Endothelial cell of umbilical vein (primary cell): ENCODE measurements at regions not wholly inside any gene's neighbourhood (a gene's known extent, or its start where the extent isn't known, plus 50 kb on each side); places are given as distances from the start of the nearest gene placed in this dataset.

ENCODE experiments used
- BruUV-seq: library from RNA; stranded (reverse); fragments of 400-500 nt; replicated peaks from 2 replicates; lab custom pipeline; 2021; lab: Mats Ljungman, UMichigan
- CTCF ChIA-PET: fragments of 300-600, 350-600 bp; sonication (Branson Sonifier 250); formaldehyde crosslinking; loops from one replicate; lab custom pipeline; 2021; ENCODE audit warnings: antibody characterized with exemption, inconsistent platforms; lab: Charles Lee
- POLR2A ChIA-PET: fragments of 300-600, 350-600 bp; sonication (Branson Sonifier 250); formaldehyde crosslinking; loops from one replicate; lab custom pipeline; 2021; ENCODE audit warnings: antibody characterized with exemption, inconsistent platforms; lab: Charles Lee
- DNase-seq: peaks from one replicate; pipeline ENCODE4 v3.0.0-alpha.2; 2011; ENCODE audit warnings: low read depth, low spot score
- FAIRE-seq: peaks from 2 replicates; lab custom pipeline; 2011; peaks lifted over from hg19 to GRCh38; lab: Jason Lieb, UNC
- H2AFZ ChIP-seq: 2 replicates; pipeline ENCODE4 v1.6.0; 2012; ENCODE audit warnings: low read depth, low read length, control low read depth, inconsistent platforms
- H3K27ac ChIP-seq: 2 replicates; pipeline ENCODE4 v1.5.1; 2011; ENCODE audit warnings: low read depth, mild to moderate bottlenecking, control low read depth, low read length, moderate library complexity; ENCODE audit not compliant: insufficient read depth
- H3K27me3 ChIP-seq, 2 experiments: 2 replicates each; pipeline versions ENCODE4 v1.6.0 to v1.6.1; 2011; ENCODE audit warnings: low read length in 2 of 2, mixed read lengths in 1 of 2; ENCODE audit not compliant: control insufficient read depth in 2 of 2, insufficient read depth in 2 of 2
- H3K36me3 ChIP-seq, 2 experiments: 2 replicates in 1 of 2; 3 replicates in 1 of 2; pipeline ENCODE4 v1.5.1; 2011; ENCODE audit warnings: low read length in 2 of 2, mild to moderate bottlenecking in 1 of 2, moderate library complexity in 1 of 2; ENCODE audit not compliant: control insufficient read depth in 2 of 2, insufficient read depth in 2 of 2; ENCODE audit errors: extremely low read depth in 1 of 2
- H3K4me1 ChIP-seq: 3 replicates; pipeline ENCODE4 v1.5.1; 2011; ENCODE audit warnings: mild to moderate bottlenecking, low read length; ENCODE audit not compliant: control insufficient read depth, insufficient read depth; ENCODE audit errors: extremely low read depth
- H3K4me2 ChIP-seq: 2 replicates; pipeline ENCODE4 v1.6.1; 2011; ENCODE audit warnings: low read length, control low read depth, mixed read lengths; ENCODE audit not compliant: insufficient read depth
- H3K4me3 ChIP-seq, 3 experiments: fragments of 200-600 bp in 1 of 3; sonication (generic), shearing (Covaris generic) in 1 of 3; replicated peaks in 1 of 3; 2 replicates each; pipeline ENCODE4 v1.5.1; 2011 to 2016; ENCODE audit warnings: control low read depth in 3 of 3, low read length in 3 of 3, mild to moderate bottlenecking in 2 of 3, inconsistent platforms in 1 of 3, low read depth in 1 of 3, moderate library complexity in 1 of 3; ENCODE audit not compliant: insufficient read depth in 1 of 3
- H3K79me2 ChIP-seq: 2 replicates; pipeline ENCODE4 v1.6.0; 2012; ENCODE audit warnings: low read length, inconsistent platforms; ENCODE audit not compliant: control insufficient read depth, insufficient read depth
- H3K9ac ChIP-seq: replicated peaks from 2 replicates; pipeline ENCODE3; 2011; ENCODE audit warnings: low read length, control low read depth; ENCODE audit not compliant: insufficient read depth; ENCODE audit errors: extremely low read depth
- H3K9me1 ChIP-seq: replicated peaks from 3 replicates; pipeline ENCODE4 v1.6.0; 2011; ENCODE audit warnings: mild to moderate bottlenecking, low read length; ENCODE audit not compliant: control insufficient read depth, insufficient read depth; ENCODE audit errors: extremely low read depth
- H3K9me3 ChIP-seq: replicated peaks from 2 replicates; pipeline ENCODE4 v1.5.1; 2012; ENCODE audit warnings: low read length, inconsistent platforms; ENCODE audit not compliant: control insufficient read depth, insufficient read depth
- H4K20me1 ChIP-seq: replicated peaks from 2 replicates; pipeline ENCODE3; 2011; ENCODE audit warnings: mild to moderate bottlenecking, low read length; ENCODE audit not compliant: control insufficient read depth, insufficient read depth; ENCODE audit errors: extremely low read depth
- CTCF ChIP-seq, 2 donors: IDR thresholded peaks; 1 replicate in 1 of 2; 2 replicates in 1 of 2; pipeline ENCODE4 v1.5.1; 2011; ENCODE audit warnings: low read length in 2 of 2, mild to moderate bottlenecking in 2 of 2, moderate library complexity in 2 of 2, control low read depth in 1 of 2, inconsistent platforms in 1 of 2, low read depth in 1 of 2; ENCODE audit not compliant: insufficient read depth in 1 of 2; ENCODE audit errors: extremely low read depth in 1 of 2
- EZH2 ChIP-seq: IDR thresholded peaks from 2 replicates; pipeline ENCODE4 v1.6.1; 2012; ENCODE audit warnings: borderline replicate concordance, low read depth, mild to moderate bottlenecking, moderate library complexity, low read length, inconsistent platforms; ENCODE audit not compliant: severe bottlenecking
- FOS ChIP-seq: IDR thresholded peaks from 2 replicates; pipeline ENCODE4 v1.6.1; 2011; ENCODE audit warnings: mild to moderate bottlenecking, low read length, moderate library complexity, borderline replicate concordance; ENCODE audit not compliant: insufficient read depth
- GATA2 ChIP-seq: IDR thresholded peaks from 2 replicates; pipeline ENCODE4 v1.7.0; 2011; ENCODE audit warnings: low read depth, mild to moderate bottlenecking, moderate library complexity, mixed read lengths, low read length; ENCODE audit not compliant: insufficient read length, insufficient read depth
- JUN ChIP-seq: IDR thresholded peaks from 2 replicates; pipeline ENCODE4 v1.6.1; 2011; ENCODE audit warnings: borderline replicate concordance, low read depth; ENCODE audit not compliant: insufficient read length, insufficient read depth
- MAX ChIP-seq: IDR thresholded peaks from 2 replicates; pipeline ENCODE4 v1.6.1; 2011; ENCODE audit not compliant: insufficient read depth, insufficient read length
- MYC ChIP-seq: IDR thresholded peaks from one replicate; pipeline ENCODE4 v1.6.1; 2011; ENCODE audit warnings: mild to moderate bottlenecking, low read depth, low read length
- POLR2A ChIP-seq: IDR thresholded peaks from 2 replicates; pipeline ENCODE4 v1.6.1; 2012; ENCODE audit warnings: low read depth, mild to moderate bottlenecking, control low read depth, low read length
- POLR2AphosphoS5 ChIP-seq: IDR thresholded peaks from 2 replicates; pipeline ENCODE4 v1.6.1; 2012; ENCODE audit warnings: low read depth, mild to moderate bottlenecking, control low read depth, low read length, moderate library complexity; ENCODE audit not compliant: insufficient read depth
- dilution Hi-C: fragments of 300-500 bp; cut with MboI; formaldehyde crosslinking; loops from one replicate; pipeline ENCODE4 v1.15.0; 2019; ENCODE audit warnings: low sequenced_read_pairs; ENCODE audit not compliant: extremely low pct_ligation_motif_present
- intact Hi-C: fragments of 100-400 bp; cut with micrococcal nuclease; formaldehyde crosslinking; loops from one replicate; pipeline ENCODE4 v1.10.0; 2022

GRCh38 chr1:172818841-172819527 is 160.1 kb downstream of the FASLG start:
- Histone ChIP-seq H3K4me1 (no peaks in the 10 kb centered on the region), H3K27ac (no peak overlapping the region), H3K9me3 (no peaks in the 10 kb centered on the region), H3K4me3 (no peak overlapping the region), H3K9me1 (no peaks in the 10 kb centered on the region), H4K20me1 (no peaks in the 10 kb centered on the region), H3K9ac (no peak overlapping the region), H3K36me3 (no peaks in the 10 kb centered on the region), H2AFZ (no peak overlapping the region), H3K27me3 (no peaks in the 10 kb centered on the region), H3K79me2 (no peaks in the 10 kb centered on the region), H3K4me2 (no peak overlapping the region)
- FAIRE-seq (no peak), DNase-seq (no peak)
- CTCF ChIA-PET: interaction anchor here (1.1 to 1.3 kb wide), 3 partner anchors 7 to 74 kb away, joined by 3 to 4 read pairs (median 4); no protein-coding TSS in a partner anchor
- intact Hi-C loops (no loop called here), dilution Hi-C loops (no loop called here)
- TF ChIP-seq JUN (no peak), MAX (no peak), EZH2 (no peak), POLR2AphosphoS5 (no peak), FOS (no peak), CTCF (IDR thresholded peaks at IDR 0.05; ENCODE audit: extremely low read depth in 1 of 2, insufficient read depth in 1 of 2, low read depth in 1 of 2, low read length in 2 of 2) (no peak), GATA2 (no peak), POLR2A (no peak), MYC (no peak)
- no TSS peak for BruUV-seq
- POLR2A ChIA-PET: no interaction called here
